Fibroblast of skin of scalp (primary cell): ENCODE measurements at regions not wholly inside any gene's neighbourhood (a gene's known extent, or its start where the extent isn't known, plus 50 kb on each side); places are given as distances from the start of the nearest gene placed in this dataset.
"Not testable (repeated sequence)": the region's sequence is repeated elsewhere in the genome, so short reads cannot be mapped to it uniquely, and the experiment has no call there.

ENCODE experiments used
- DNase-seq: peaks from one replicate; pipeline ENCODE4 v3.0.0-alpha.2; 2013

DNA sequence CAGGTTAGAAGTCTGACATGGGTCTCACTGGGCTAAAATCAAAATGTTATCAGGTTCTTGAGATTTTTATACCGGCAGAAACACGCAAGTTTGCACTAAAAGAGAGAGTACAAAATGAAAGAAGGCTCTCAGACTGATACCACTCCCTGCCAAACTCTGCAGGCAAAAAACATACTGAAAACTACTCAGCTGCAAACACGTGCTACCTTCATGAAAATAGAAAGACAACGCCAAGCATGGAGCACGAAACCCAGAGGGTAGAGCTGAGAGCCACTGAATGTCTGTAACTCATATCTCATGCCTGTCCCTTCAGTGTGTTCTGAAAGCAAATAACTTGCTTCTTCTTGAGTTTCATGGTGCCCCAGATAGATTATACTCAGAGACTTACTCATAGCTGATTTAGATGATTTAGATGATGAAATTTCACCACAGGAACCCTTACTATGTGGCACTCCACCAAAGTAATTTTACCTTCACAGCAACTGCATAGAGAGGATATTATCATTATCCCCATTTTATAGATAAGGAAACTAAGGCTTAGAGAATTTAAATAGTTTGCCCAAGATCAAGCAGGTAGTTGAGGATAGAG is 313.0 kb upstream of the SLC39A10 start:
- DNase-seq = no peak

- DNase-seq = no peak
These were observed 313.5 kb upstream of the SLC39A10 start for GRCh38 chr2:195343540-195343939.

DNA sequence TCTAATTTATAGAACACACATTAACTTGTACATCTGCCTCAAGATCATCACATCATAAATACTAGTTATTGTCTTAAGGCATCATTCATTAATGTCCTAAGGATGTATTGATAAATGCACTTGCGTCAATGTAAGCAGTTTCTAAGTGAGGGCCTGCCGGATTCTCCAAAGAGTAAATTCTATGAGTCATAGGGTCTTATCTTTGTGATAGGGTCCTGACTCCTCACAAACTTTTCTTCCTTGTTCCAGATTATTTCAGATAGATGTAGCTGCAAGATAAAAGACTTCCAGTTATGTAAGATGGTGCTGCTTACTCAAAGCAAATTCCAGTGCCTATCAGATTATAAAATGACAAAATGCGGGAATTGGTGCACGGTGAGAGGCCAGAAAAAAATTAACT is 315.0 kb upstream of the SLC39A10 start:
- DNase-seq = no peak

DNA sequence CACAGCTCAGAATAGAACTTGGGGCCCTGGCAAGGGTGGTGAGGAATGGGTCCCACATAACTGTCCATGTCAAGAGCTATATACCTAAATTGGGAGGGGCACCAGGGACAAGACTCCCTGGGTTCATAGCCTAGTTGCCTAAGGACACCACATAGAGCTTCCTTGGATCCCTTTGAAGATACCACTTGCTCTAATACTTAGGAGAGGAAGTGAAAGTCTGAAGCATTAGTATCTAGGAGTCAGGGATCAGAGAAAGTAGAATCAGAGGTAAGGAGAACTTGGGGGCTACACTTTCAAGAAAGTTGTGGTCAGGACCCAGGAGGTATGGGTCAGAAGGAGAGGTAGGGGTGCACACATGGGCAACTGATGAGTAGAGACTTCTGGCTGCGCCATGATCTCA is 318.2 kb upstream of the SLC39A10 start:
- no peak for DNase-seq

DNA sequence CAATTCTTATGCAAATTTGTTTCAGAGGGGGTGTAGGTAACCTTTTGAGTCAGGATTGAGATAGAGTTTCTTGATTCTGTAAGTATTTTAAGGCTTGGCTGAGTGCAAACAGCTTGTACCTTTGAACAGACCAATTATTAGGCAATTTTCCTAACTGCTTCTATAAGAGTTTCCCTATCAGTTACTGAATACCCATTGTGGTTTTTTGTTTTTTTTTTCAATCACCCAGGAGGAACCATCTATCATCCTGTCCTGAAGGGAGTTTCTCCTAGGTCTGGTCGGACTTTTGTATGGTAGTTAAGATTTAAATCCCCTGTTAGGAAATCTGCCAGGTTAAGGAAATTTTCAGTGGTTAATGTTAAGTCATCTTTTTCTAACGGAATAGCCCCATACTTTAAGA is 319.4 kb upstream of the SLC39A10 start:
- no peak for DNase-seq

DNA sequence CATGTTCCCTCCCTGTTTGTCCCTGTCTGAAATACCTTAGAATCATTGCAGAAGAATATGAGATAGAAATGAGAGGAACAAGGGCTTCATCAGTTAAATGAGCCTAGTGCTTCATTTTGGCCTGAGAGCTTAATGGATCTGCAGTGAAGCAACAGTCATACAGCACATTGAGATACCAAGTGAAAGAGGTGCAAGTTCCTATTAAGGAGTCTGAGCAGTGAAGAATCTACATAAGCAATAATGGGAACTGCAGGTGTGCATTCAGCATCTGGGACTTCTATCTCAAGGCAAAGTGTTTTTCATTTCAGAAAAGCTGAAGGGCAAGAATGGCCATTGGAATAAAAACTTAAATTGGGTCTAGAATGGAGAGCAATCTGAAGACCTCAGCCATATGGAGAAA is 323.2 kb upstream of the SLC39A10 start:
- no peak for DNase-seq

DNA sequence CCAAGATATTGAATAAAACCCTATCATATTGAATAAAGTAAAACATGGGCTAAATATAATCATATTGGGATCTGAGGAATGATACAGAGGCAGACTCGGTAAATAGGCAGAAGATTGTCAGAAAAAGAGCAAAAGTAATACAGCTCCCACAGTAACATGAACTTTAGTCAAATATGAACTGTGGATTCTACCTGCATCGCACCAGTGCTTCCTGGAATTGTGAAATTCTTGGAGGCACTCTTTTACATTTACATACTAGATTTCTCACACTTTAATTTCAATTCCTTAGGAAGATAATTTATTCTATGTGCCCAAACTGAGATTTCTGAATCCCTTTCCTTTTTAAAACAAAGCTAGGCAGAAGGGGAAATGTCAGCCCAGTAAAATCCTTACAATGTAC is 325.1 kb upstream of the SLC39A10 start:
- no peak for DNase-seq

DNA sequence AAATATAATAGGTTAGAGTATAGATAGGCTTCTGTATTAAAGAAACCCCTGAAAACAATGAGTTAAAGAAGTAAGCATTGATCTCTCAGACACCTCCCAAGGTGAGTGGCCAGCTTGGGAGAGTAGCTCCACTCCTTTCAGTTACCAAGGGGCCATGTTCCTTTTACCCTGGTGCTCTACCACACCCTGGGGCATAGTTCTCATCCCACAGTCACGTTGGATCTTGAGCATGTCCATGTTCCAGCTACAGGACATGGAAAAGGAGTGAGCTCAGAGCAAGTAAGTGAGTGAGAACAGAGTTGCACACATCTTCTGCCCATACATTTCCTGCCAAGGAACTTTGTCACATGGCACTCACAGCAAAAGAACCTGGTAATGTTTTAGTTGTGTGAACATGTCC is 325.9 kb upstream of the SLC39A10 start:
- no peak for DNase-seq

GRCh38 chr2:195330513-195330956 is 326.5 kb upstream of the SLC39A10 start:
- DNase-seq = no peak

GRCh38 chr2:195329784-195330183 is 327.2 kb upstream of the SLC39A10 start:
- DNase-seq = not testable (repeated sequence)

DNA sequence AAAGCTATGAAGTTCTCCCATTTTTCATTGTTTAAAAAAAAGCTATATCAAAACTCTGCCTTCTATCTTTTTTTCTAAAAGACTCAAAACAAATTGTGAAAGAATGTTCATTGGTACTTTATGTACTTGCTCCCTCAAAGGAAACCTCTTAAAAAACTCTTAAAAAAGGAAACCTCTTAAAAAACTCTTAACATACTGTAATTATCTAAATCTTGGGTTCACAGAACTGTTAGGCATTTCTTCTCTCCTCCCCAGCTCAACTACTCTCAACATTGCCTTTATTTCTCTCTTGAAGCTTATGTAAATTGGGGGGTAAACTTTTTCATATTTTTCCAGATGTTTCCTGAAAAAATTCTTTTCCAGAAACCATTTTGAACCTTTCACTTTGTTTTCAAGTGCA is 330.5 kb upstream of the SLC39A10 start:
- no peak for DNase-seq

DNA sequence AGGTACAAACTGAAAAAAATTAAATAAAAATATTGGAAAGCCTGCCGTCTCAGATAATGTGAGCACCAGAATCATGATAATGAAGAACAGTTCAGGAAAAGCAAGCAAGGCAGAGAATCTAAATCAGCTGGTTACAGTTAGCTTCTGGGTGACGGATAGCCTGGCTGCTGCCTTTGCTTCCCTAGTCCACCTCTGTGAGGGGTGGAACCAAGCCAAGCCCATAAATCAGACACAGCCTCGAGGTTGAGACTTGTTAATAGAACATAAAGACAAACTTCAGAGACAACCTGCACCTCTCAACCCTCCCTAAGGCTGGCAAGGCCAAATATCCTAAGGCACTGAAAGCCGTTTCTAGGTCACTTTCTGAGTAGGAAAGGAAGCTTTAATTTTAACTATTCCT is 334.7 kb upstream of the SLC39A10 start:
- no peak for DNase-seq

GRCh38 chr2:195320413-195320973 is 336.5 kb upstream of the SLC39A10 start:
- no peak for DNase-seq

GRCh38 chr2:195319548-195320412 is 337.2 kb upstream of the SLC39A10 start:
- DNase-seq = peak; percentile 6

DNA sequence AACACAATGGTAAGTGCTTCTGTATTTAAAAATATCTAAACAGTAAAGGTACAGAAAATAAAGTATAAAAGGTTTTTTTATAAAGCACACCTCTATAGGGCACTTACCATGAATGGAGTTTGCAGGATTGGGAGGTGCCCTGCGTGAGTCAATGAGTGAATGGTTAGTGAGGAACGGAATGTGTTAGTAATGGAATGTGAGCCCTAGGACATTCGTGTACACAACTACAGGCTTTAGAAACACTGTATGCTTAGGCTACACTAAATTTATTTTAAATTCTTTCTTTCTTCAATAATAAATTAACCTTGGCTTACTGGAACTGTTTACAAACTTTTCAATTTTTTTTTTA is 337.9 kb upstream of the SLC39A10 start:
- peak; percentile 35 for DNase-seq

GRCh38 chr2:195318440-195319111 is 338.4 kb upstream of the SLC39A10 start:
- peak; percentile 49 for DNase-seq

GRCh38 chr2:195317550-195317949 is 339.5 kb upstream of the SLC39A10 start:
- DNase-seq = no peak

DNA sequence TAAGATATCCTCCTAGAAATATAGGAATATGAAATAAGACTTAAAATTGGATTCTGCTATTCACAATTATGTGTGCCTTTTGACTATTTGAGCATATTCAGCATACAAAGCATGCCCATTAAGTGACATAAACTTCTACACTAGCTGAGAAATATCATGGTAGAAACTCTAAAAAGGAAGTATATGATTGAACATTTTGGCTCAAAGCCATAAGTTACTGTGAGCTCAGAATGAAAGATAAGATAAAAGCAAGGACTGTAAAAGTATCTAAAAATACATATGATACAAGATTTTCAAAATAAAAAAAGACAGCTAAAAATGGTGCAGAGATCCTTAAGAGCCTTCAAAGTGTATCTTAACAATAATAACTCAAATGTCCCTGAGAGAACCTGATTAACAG is 340.5 kb upstream of the SLC39A10 start:
- DNase-seq = peak; percentile 3

GRCh38 chr2:195313962-195314361 is 343.1 kb upstream of the SLC39A10 start:
- no peak for DNase-seq

DNA sequence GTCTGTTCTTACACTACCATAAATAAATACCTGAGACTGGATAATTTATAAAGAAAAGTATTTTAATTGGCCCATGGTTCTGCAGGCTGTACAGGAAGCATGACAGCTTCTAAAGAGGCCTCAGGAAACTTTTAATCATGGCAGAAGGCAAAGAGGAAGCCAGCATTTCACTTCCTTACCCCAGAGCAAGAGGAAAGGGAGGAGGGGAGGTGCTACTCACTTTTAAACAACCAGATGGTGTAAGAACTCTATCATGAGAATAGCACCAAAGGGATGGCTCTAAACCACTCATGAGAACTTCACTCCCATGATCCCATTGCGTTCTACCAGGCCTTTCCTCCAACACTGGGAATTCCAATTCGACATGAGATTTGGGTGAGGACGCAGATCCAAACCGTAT is 344.4 kb upstream of the SLC39A10 start:
- DNase-seq = no peak

- no peak for DNase-seq
These were observed 348.9 kb upstream of the SLC39A10 start for GRCh38 chr2:195308163-195308562.

DNA sequence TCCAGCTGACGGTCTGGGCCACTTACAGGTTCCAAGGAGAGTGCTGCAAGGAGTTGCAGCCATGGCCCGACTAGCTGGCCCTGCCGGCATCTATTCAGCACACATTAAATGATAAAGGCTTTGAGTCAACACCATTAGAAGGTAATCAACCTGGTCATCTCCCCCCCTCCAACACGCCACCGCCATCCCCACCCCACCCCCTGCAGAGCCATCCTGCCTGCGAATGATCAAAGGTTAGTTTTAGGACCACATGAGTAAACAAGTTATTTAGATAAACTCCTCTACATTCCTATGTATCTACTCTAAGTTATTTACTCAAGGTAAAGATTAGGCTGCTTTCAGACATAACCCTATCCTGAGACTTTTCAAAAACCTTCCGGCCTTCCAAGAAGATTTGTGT is 349.3 kb upstream of the SLC39A10 start:
- DNase-seq = no peak

GRCh38 chr2:195304310-195304709 is 352.7 kb upstream of the SLC39A10 start:
- no peak for DNase-seq

DNA sequence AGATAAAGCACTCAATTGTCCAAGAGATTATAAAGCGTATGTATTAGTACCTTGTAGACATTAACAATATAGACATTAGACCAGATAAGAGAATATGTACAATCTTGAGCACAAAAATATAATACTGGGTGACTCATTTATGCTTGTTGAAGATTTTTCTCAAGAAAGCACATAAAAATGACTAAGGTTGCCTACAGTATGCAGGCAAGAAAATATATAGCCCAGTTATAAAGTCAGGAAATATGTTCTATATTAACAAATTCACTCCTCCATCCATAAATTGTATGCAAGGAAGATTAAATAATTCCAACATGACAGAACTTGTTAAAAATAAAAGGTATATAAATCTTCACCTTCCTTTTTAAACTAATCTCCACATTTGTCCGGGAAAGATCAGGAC is 356.4 kb upstream of the SLC39A10 start:
- DNase-seq = no peak
